CD4-positive, alpha-beta T cell (primary cell): ENCODE measurements at regions not wholly inside any gene's neighbourhood (a gene's known extent, or its start where the extent isn't known, plus 50 kb on each side); places are given as distances from the start of the nearest gene placed in this dataset.

Experiments
- ATAC-seq: fragments of 200-7000 bp; cut with Tn5 transposase; one replicate; pipeline ENCODE4 v1.10.0; 2022; ENCODE audit warnings: mild to moderate bottlenecking; ENCODE audit not compliant: poor library complexity
- CTCF ChIA-PET: fragments of 350-600 bp; sonication (Branson Sonifier 250); formaldehyde crosslinking; loops from one replicate; lab custom pipeline; 2021; ENCODE audit warnings: antibody characterized with exemption, inconsistent platforms; lab: Charles Lee
- POLR2A ChIA-PET: fragments of 350-600 bp; sonication (Branson Sonifier 250); formaldehyde crosslinking; loops from one replicate; lab custom pipeline; 2021; ENCODE audit warnings: antibody characterized with exemption, inconsistent platforms; lab: Charles Lee
- DNase-seq, 14 experiments: peaks; one replicate each; pipeline ENCODE4 v3.0.0-alpha.2; 2013 to 2020; ENCODE audit warnings: mixed read lengths in 2 of 14
- H3K27ac ChIP-seq, 2 donors: one replicate each; pipeline versions ENCODE4 v1.5.1 to v1.7.0; 2013; ENCODE audit warnings: low read length in 2 of 2, low read depth in 1 of 2, mild to moderate bottlenecking in 1 of 2
- H3K27me3 ChIP-seq, 2 experiments: 1 replicate in 1 of 2; 2 replicates in 1 of 2; pipeline versions ENCODE4 v1.6.1 to v1.7.0; 2013; ENCODE audit warnings: low read length in 2 of 2, control low read depth in 1 of 2, mild to moderate bottlenecking in 1 of 2, moderate library complexity in 1 of 2; ENCODE audit not compliant: insufficient read depth in 2 of 2, control insufficient read depth in 1 of 2
- H3K36me3 ChIP-seq: one replicate; pipeline ENCODE4 v1.6.1; 2013; ENCODE audit warnings: low read length, control low read depth; ENCODE audit not compliant: insufficient read depth
- H3K4me1 ChIP-seq: one replicate; pipeline ENCODE4 v1.6.1; 2013; ENCODE audit warnings: low read length, control low read depth; ENCODE audit not compliant: insufficient read depth
- H3K4me3 ChIP-seq: one replicate; pipeline ENCODE4 v1.5.1; 2013; ENCODE audit warnings: mild to moderate bottlenecking, low read length, moderate library complexity
- H3K9me3 ChIP-seq, 2 experiments: 1 replicate in 1 of 2; 2 replicates in 1 of 2; pipeline versions ENCODE4 v1.6.1 to v1.7.0; 2013; ENCODE audit warnings: low read length in 2 of 2, mild to moderate bottlenecking in 2 of 2, control low read depth in 1 of 2, moderate library complexity in 1 of 2; ENCODE audit not compliant: control insufficient read depth in 1 of 2, insufficient read depth in 1 of 2
- H3K27ac Mint-ChIP-seq: one replicate; pipeline ENCODE4 v1.8.0; 2020; ENCODE audit warnings: mixed read lengths
- H3K27me3 Mint-ChIP-seq: one replicate; pipeline ENCODE4 v1.8.0; 2021; ENCODE audit warnings: mixed read lengths
- H3K36me3 Mint-ChIP-seq: one replicate; pipeline ENCODE4 v1.8.0; 2021; ENCODE audit warnings: low read depth, mixed read lengths
- H3K4me1 Mint-ChIP-seq: one replicate; pipeline ENCODE4 v1.8.0; 2021; ENCODE audit warnings: low read depth, mixed read lengths
- H3K4me3 Mint-ChIP-seq: one replicate; pipeline ENCODE4 v1.8.0; 2020; ENCODE audit warnings: mild to moderate bottlenecking, mixed read lengths
- H3K9me3 Mint-ChIP-seq: one replicate; pipeline ENCODE4 v1.8.0; 2020; ENCODE audit warnings: mixed read lengths
- intact Hi-C, 2 experiments: fragments of 100-400 bp; cut with DNase I in 1 of 2; cut with micrococcal nuclease in 1 of 2; formaldehyde crosslinking; loops; one replicate each; pipeline versions ENCODE4 v1.15.1 to v1.9.0; 2023 to 2025; cut with DNase I, micrococcal nuclease
- TF ChIP-seq, protein P1 (sequence below): fragments of 200-600 bp; IDR thresholded peaks from one replicate; pipeline ENCODE4 v1.8.0; 2022; ENCODE audit warnings: antibody characterized with exemption, mild to moderate bottlenecking

DNA sequence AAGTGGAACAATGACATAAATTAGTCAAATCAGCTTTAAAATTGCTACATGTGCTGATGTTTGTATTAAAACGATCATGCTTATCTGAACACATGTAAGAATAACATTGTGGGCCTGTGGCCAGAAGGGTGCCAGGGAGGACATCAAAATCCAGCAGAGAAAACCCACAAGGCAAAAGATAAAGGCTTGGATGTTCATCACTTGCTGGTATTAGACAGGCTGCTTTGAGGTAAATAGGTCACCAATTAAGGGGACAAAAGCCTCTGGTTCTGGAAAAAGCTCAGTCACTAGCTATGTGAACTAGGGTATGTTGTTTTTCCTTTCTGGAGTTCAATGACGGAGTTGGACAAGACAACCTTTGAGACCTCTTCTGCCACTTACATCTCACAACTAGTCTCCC lies 74.4 kb upstream of the TMEM108 start:
- Histone ChIP-seq H3K27ac (no peak overlapping the region), H3K27me3 (no peaks in the 10 kb centered on the region), H3K4me3 (no peak overlapping the region), H3K9me3 (no peaks in the 10 kb centered on the region), H3K4me1 (no peaks in the 10 kb centered on the region), H3K36me3 (no peaks in the 10 kb centered on the region)
- ChIA-PET CTCF (no interaction called here), POLR2A (no interaction called here)
- Mint-ChIP-seq H3K9me3 (no peaks in the 10 kb centered on the region), H3K36me3 (no peaks in the 10 kb centered on the region), H3K27me3 (no peaks in the 10 kb centered on the region), H3K4me1 (no peaks in the 10 kb centered on the region), H3K27ac (no peak overlapping the region), H3K4me3 (no peak overlapping the region)
- intact Hi-C loops, result no loop called here
- ATAC-seq (no peak), DNase-seq (no peak)
- TF ChIP-seq, protein P1, sequence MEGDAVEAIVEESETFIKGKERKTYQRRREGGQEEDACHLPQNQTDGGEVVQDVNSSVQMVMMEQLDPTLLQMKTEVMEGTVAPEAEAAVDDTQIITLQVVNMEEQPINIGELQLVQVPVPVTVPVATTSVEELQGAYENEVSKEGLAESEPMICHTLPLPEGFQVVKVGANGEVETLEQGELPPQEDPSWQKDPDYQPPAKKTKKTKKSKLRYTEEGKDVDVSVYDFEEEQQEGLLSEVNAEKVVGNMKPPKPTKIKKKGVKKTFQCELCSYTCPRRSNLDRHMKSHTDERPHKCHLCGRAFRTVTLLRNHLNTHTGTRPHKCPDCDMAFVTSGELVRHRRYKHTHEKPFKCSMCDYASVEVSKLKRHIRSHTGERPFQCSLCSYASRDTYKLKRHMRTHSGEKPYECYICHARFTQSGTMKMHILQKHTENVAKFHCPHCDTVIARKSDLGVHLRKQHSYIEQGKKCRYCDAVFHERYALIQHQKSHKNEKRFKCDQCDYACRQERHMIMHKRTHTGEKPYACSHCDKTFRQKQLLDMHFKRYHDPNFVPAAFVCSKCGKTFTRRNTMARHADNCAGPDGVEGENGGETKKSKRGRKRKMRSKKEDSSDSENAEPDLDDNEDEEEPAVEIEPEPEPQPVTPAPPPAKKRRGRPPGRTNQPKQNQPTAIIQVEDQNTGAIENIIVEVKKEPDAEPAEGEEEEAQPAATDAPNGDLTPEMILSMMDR, result no peak

DNA sequence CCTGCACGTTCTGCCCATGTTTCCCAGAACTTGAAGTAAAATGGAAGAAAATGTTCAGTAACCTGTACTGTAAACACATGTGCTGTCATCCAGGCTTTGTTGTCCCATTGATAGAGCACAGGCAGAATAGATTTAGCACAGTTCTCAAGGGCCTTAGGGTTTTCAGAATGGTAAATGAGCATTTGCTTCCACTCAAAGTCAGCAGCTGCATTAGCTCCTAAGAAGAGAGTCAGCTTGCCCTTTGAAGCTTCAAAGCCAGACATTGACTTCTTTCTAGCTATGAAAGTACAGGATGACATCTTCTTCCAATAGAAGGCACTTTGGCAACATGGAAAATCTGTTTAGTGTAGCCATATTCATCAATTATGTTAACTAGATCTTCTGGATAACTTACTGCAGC lies 76.2 kb upstream of the TMEM108 start:
- Mint-ChIP-seq H3K9me3 (no peaks in the 10 kb centered on the region), H3K27me3 (no peaks in the 10 kb centered on the region), H3K36me3 (no peaks in the 10 kb centered on the region), H3K4me1 (no peaks in the 10 kb centered on the region), H3K4me3 (no peak overlapping the region), H3K27ac (no peak overlapping the region)
- DNase-seq (no peak), ATAC-seq (no peak)
- TF ChIP-seq, protein P1, result no peak
- intact Hi-C loops, result no loop called here
- Histone ChIP-seq H3K27ac (no peak overlapping the region), H3K4me1 (no peaks in the 10 kb centered on the region), H3K27me3 (no peaks in the 10 kb centered on the region), H3K4me3 (no peak overlapping the region), H3K9me3 (peaks cover 0 to 5% of the 10 kb centered on the region in 2 experiments), H3K36me3 (no peaks in the 10 kb centered on the region)
- POLR2A ChIA-PET, result no interaction called here
- CTCF ChIA-PET, result no interaction called here

DNA sequence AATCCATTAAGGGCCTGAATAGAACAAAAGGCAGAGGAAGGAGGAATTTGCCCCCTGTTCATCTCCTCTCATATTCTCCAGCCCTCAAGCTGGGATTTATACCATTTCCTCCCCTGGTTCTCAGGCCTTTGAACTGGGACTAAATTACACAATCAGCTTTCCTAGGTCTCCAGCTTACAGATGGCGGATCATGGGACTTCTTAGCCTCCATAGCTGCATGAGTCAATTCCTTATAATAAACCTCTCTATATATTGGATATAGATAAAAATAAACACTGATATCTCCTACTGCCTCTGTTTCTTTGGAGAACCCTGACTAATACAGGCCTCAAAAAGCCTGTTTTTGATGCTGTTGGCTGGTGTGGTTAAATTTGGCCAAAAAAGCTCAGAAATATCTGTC lies 84.5 kb upstream of the TMEM108 start:
- intact Hi-C loops, result no loop called here
- no peaks in the 10 kb centered on the region for H3K36me3 Mint-ChIP-seq

More for the DNA sequence above, 84.5 kb upstream of the TMEM108 start:
- Mint-ChIP-seq H3K4me1 (no peaks in the 10 kb centered on the region), H3K9me3 (no peaks in the 10 kb centered on the region), H3K27ac (no peak overlapping the region), H3K4me3 (no peak overlapping the region), H3K27me3 (peaks cover 14% of the 10 kb centered on the region)
- DNase-seq (no peak), ATAC-seq (no peak)
- peaks cover 0 to 5% of the 10 kb centered on the region in 2 experiments for H3K9me3 ChIP-seq
- no peaks in the 10 kb centered on the region for H3K4me1 ChIP-seq
- CTCF ChIA-PET, result no interaction called here
- TF ChIP-seq, protein P1, result no peak
- POLR2A ChIA-PET, result no interaction called here
- no peak overlapping the region for H3K4me3 ChIP-seq
- H3K36me3 ChIP-seq, result no peaks in the 10 kb centered on the region
- no peak overlapping the region for H3K27ac ChIP-seq
- H3K27me3 ChIP-seq, result peaks cover 0 to 2% of the 10 kb centered on the region in 2 experiments
